Stimulated activated CD4-positive, alpha-beta T cell treated with anti-CD3 and anti-CD28 coated beads, Interleukin-12 subunit alpha, Interleukin-12 subunit beta, amount 100 ng/mL, for 48 hours (primary cell): ENCODE measurements at regions not wholly inside any gene's neighbourhood (a gene's known extent, or its start where the extent isn't known, plus 50 kb on each side); places are given as distances from the start of the nearest gene placed in this dataset.

Experiments used
- DNase-seq, 3 donors: peaks; one replicate each; pipeline ENCODE4 v3.0.0-alpha.2; 2020; ENCODE audit warnings: low read depth in 2 of 3, low spot score in 1 of 3

DNA sequence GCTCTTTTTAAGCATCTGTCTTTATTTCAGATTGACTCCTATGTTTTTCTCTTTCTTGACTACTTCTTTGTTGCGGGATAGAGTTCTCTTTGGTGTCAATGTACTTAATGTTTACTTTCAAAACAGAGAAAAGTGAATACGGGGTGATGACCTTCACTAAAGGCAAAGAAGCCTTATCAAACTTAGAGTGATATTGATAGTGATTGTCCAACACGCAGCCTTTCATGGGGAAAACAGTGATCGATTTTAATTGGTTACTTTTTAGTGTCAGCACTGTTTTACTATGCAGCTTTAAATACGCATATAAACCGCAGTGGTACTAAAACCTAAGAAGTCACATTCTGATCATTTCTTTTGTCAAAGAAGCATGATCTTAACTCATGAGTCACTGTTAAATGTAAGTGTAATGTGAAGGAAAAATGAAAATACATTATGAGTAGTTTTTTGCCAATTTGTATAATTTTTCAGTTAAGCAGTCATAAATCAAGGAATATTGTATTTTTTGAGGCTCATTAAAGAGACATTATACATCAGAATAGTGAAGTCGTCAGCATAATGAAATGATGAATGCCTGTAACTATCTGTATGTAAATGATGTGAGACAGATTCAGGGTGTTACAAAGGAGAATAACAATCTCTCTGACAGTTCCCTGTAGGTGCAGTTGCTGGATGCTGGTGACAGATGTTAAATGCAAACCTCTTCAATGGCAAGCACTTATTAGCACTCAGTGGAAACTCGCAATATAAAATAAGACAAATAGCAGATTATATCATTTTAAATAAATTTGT lies 2082.8 kb upstream of the TENM3 start:
- no peak for DNase-seq

DNA sequence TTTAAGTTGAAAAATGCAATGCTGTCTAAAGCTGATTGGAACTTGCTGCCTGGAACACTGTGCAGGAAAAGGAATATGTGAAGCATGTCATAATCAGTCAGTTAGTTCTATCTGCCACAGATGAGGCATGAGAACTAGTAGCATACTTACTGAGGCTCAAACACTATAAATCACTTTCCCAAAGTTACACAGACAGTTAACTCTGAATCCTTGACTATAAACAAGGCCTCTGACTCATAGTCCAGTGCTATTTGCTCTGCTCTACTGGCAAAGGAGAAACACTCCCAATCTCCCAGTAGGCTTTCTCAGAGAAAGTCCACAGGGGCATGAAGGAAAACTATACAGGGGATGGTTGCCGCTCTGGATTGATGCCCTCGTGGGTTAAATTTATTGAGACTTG lies 2078.4 kb upstream of the TENM3 start:
- DNase-seq: no peak

DNA sequence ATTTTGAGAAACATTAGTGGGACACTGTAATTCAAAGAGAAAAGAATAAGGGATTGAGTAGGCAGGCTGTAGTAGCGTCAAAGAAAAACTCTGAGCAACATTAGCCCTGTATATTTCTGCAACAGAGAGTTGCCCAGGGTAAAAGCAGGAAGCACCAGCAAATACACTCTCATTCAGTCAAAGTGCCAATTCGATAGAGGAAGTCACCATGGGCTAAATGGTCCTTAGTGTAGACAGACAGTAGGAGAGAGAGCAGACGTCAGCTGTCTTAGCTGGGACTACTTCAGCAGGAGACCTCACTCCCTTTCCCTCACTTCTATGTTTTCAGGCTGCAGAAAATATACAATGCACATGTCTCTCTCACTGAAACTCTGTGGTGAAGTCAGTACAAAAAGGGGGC lies 2073.8 kb upstream of the TENM3 start:
- DNase-seq: no peak

DNA sequence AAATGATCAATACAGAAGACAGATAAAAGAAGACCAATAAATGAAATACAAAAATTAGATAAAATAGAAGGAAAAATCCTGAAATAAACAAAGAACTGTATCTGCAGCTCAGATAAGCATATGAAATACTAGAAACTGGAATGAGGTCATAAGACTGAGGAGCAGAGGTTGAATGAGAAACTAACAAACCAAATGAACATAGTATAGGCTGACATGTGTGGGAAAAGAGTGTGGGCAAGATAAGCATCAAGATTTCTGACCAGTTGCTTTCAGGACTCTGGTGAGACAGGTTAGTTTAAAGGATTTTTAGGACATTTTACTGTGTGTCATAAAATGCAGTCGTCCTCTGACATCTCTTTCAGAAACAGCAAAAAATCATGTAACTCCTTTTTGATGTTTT lies 2073.2 kb upstream of the TENM3 start:
- no peak for DNase-seq

DNA sequence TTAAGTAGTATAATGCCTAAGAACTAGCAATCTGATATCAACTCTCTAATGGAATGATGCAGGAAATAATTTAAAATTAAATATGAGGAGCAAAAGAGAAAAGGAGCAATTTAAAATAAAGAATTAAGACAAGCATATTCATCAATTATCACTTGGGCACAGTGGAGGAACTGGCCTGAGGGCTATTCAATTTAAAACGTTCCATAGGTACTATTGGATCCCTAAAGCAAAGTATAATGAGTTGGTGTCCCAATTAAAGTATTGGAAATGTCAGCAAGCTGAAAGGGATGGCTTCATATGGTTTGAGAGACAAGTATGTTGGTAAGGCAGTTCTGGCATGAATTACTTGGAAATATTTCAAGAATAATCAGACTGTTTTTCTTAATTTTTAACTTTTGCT lies 2064.1 kb upstream of the TENM3 start:
- DNase-seq: no peak

DNA sequence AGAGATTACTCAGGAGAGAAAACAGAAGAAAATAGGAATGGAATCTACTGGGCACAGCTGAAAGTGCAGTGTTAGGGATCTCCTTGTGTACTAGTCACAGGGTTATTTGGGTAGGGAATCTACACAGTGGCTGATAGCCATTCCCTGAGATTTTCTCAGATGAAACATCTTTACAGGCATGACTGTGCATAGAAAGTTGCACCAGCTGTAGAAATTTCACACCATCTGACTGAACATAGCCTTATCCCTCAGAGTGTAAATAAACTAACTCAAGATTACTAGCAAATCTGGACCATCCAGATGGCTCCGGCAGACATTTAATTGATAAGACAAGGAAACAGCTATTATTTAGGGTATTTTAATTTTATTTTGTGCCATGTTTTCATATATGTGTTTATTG lies 2053.5 kb upstream of the TENM3 start:
- DNase-seq: no peak

DNA sequence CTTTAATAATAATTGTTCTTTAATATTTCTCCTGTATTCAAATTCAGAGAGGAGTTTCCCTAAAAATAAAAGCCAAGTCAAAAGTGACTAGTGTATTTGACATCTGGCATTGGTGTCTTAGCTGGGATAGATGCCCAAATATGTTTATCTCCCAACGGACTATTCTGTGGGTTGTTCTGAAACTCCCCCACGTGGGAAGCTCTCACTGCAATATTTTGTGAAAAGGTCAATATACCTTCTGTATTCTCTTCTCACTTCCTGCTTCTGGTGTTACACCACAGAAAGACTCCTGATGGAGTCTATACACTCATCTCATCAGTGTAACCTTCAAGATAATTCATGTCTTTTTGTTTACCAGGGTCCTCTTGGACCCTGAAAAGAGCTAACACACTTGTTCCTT lies 2052.8 kb upstream of the TENM3 start:
- DNase-seq: no peak

DNA sequence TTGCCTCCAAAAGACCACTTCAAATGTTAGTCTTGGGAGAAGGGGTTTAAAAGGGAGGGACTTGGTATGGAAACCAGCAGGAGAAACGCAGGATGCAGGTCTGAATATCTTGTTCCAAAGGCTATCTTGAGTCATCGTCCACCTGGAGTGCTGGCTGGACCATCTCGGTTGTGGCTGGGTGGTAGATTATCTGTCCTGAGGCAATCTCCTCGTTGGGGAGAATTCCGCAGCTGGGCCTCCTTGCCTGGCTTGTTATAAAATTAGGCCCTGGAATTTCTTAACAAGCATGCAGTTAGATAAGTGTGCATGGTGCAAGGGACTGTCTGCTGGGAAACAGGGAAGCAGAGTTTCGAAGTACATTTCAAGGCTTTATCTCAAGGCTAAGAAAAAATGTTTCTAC lies 2045.7 kb upstream of the TENM3 start:
- no peak for DNase-seq

DNA sequence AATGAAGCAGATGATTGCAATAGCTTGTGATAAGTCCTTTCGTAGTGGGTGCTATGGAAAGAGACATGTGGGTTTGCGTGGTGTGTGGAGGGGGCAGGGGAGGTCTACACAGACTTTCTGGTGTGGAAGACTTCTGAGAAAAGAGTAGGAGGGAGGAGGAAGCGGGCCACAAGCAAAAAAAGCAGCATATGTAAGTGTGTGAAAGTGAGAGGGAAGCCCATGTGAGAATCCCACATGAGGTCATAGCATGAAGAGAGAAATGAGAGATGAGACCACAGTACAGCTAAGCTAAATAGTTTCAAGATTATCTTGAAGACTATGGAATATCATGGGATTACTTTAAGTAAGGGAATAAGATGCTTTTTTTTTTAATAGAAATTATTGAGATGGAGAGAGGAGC lies 2039.9 kb upstream of the TENM3 start:
- no peak for DNase-seq

DNA sequence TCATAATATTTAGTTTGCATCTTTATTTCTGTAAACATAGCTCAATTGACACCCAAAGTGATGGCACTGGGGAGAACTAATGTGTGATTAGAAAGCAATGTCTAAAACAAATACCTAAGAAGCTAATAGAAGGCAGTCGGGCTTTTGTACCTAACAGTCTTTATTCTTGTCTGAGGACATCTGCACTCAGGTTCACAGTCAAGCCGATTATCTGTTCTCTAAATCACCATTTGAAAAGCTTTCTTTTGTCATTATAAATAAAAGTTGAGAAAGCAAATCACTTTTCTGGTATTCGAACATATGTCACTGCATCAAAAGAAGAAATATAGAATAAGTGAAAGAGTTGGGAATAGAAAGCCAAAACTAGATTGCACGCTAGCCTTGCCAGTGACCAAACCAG lies 2037.9 kb upstream of the TENM3 start:
- no peak for DNase-seq

DNA sequence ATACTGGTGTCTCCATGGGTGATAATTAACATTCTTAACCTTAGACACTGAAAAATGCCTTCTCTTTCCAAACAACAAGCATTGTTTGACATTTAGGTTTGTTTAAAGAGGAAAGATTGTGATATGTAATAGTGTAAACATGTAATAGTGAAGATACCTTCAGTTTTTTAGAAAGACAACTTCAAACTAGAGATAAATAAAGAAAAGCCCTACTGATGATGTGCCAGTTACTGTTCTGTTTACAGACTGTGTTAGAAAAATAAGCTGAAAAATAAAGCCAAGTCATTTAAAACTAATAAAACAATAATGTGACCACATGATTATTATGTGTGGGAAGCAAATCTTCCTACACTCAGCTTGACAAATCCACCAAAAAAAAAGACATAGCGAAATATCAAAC lies 2035.3 kb upstream of the TENM3 start:
- DNase-seq: no peak

DNA sequence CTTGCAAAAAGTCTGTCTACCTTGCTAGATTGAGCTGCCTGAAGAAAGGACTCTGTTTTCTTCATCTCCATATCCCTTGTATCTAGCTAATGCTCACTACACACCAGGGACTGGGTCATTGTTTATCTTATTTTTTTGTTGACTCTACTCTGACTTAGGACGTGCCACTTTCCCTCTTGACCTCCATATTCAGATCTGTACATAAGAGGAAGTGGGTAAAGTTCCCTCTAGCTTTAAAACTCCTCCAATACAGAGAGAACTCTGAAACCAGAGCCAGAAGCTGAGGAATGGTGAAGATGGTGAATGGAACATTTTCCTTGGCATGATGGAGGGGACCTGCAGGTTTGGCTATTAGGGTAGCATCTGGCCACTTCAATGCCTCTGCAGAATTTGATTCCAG lies 2026.1 kb upstream of the TENM3 start:
- DNase-seq: no peak

DNA sequence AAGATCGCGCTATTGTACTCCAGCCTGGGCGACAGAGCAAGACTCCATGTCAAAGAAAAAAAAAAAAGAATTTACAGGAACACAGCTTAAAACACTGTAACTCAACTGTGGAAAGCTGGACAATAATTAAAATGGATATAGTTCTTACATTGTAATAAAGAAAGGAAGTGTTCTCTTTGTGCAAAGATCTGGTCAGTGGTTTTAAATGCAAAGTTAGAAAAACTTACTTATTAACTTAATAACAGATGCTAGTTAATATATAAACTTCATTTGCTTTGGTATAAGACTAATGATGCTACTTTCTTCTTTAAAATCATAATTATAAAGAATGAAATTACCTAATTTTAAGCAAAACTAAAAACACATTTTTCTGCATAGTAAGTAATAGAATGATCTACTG lies 2024.1 kb upstream of the TENM3 start:
- DNase-seq: no peak

DNA sequence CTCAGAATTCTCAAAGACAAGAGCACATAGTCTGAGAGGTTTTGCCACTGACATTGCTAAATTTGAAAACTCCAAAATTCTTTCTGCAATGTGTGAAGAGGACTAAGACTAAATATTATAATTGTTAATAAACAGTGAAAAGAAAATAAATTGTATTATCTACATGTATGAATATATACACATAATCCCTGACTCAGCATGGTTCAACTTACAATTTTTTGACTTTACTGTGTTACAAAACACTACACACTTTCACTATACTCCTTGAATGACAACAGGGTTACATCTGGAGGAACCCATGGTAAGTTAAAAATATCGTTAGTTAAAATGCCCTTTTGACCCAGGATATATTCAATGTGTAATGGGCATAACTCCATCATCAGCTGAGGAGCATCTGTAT lies 2017.2 kb upstream of the TENM3 start:
- no peak for DNase-seq

DNA sequence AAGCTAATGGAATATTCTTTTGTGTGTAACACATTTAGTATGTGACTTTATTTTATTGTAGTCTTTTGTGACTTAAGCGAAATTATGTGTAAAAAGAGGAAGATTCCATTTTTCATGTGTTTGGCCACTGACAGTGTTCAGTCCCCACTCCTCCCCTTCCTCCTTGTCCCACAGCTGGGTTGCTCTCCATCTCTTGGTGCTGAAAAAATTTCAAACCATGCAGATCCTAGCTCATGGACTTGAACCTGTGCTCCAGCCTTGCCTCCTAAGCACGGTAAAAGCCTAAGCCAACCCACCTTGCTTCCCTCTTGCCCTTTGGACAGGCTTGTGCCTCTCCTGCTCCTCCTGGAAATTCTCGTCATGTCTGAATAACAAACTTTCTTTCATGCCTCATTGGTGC lies 2008.5 kb upstream of the TENM3 start:
- DNase-seq: no peak

DNA sequence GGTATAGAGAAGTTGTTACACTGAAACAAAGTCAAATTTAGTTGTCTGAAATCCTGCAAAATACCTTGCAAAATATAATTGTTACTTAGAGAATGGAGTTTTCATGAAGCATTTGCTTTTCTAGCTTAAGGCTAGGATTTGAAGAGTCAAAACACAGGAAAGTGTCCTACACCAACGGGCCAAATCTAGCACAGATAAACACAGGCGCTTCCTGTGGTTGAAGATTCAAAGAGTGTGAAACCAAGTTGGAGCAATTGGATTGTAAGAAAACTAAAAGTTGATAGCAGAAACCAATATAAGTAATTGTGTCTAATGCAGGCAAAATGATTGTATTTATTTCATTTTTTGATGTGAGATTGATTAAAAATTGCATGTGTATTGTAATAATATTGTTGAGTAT lies 2002.5 kb upstream of the TENM3 start:
- DNase-seq: no peak

DNA sequence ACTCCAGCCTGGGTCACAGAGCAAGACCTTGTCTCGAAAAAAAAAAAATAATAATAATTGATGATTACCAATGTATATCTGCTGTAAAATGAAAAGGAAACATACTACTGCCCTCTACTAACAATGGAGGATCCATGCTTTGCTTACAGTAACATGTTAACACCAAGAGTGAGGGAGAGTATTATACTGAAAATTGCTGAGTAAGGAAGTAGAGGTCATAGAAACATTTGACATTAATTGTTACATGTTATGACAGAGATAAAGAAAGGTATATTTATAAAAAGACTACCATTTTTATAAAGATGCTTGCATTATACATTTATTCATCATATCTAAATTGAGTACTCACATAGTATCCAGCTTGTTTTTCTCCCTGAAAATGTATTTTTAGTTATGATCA lies 1989.8 kb upstream of the TENM3 start:
- no peak for DNase-seq

DNA sequence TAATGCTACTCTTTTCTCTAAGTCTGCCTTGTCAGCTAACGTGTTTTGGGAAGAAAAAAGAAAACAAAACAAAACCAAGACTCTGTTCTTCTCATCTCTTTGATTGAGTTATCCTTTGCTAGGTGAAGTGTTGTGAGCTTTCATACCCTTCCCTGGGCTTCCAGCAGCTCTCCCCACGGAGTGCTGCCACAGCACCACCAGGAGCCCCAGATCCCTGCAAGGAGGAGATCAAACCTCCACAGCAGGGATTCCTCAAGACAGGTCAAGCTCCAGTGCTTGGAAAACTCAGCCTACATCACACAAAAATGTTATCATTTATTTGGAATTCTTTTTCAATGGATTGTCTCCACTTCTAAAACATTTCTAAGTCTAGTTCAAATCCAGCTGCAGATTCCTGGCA lies 1981.9 kb upstream of the TENM3 start:
- DNase-seq: no peak

DNA sequence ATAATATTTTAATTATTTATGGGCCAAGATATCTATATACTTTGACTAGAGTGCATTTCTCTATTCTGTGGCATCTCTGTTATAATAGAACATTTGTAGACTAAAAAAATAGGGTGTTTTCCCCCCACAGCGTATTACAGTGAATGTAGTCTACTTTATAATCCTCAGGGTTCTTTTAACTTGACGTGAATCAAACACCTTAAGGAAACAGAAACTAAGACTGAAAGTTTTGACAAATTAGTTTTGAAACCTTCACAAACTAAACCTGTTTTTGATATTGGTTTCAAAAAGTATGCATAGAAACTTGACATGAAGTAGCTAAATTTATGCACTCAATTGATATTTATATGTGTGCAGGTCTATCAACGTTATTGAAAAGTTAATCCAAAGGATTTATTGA lies 1963.1 kb upstream of the TENM3 start:
- DNase-seq: no peak

DNA sequence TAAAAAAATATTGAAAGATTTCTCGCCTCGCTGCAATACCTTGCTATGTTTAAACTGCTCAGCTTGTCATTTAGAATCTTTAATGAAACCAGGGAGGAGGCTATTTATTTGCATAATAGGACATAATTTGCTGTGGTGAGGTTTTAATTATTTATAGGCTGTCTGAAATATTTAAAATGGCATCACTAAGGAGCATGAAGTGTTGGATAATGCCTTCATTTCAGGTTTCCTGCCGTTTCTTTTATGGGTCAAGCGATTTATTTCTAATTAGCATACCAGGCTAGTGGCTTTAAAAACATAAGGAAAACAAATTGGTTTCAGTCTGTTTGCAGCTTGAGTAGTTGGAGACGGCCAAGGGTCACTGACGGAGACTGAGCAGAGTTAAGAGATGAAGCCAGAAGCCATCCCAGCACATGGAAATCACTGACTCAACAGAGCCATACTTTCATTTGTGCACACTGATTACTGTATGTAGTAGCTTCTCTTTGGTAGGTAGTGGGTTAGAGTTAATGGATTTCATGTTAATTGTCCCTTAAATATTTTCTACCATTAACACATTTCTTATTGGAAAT lies 1962.4 kb upstream of the TENM3 start:
- no peak for DNase-seq

DNA sequence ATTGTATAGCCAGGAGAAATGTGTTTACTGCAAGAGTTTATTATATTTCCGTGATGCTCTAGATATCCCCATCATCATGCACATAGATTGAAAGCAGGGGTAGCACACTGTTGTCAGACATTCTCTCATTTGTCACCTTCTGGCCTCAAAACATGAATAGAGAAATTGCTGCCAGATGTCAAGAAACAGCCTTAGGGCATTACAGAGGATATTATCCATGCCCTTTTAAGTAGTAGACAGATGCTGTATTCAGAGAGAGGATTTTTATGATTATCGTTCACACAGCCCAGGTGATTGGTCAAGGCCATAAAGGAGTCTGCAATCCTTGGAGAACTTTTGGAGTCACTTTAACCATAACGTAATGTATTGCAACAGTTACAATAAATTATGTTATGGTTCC lies 1961.5 kb upstream of the TENM3 start:
- no peak for DNase-seq

DNA sequence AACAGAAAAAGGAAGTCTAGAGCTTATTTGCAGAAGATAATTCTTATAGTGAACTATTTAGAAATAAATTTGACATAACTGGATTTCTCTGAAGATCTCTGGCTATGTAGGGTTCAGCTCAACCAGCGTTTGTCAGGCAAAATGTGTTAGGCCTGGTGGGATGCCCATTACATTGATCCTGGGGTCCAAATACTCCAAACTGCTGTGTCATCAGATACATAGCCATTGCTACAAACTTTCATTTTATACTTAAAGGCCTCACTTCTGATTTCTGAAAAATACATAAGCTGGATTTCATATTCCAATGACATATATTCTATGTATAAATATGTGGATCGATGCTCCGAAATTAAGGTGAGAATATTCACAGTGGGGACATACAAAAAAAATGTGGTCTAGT lies 1958.9 kb upstream of the TENM3 start:
- DNase-seq: no peak

DNA sequence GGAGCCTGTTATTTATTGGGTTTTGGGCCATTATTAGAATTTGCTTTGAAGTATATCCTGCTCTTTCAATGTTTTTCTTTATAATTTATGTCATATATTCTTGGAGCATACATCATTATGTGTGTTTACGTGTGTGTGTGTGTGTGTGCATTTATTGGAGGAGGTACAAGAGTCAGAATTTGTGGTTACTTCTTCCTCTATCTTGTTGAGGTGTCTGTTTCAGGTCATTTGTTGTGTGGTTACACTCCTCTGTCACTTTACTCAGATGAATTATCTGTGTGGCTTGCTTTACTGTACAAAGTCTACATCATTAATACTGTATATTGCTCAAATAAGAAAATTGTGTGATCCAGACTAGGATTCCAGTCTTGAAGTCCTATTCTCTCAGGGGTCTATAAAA lies 1957.4 kb upstream of the TENM3 start:
- no peak for DNase-seq
